ENCODE measurements at regions not wholly inside any gene's neighbourhood (a gene's known extent, or its start where the extent isn't known, plus 50 kb on each side); places are given as distances from the start of the nearest gene placed in this dataset. TPM values are rescaled to one million over a fixed set of nuclear protein-coding genes. Genes with fewer than 3 reads are reported as not detected.
"Not testable (repeated sequence)": the region's sequence is repeated elsewhere in the genome, so short reads cannot be mapped to it uniquely, and the experiment has no call there.

- H3K27me3 ChIP-seq (replicated peaks in 1 of 2; ENCODE audit: control insufficient read depth in 2 of 2, insufficient read depth in 2 of 2, low read length in 1 of 2); H4K20me1 ChIP-seq (ENCODE audit: control insufficient read depth, insufficient read depth); in situ Hi-C loops (cut with MboI); H3K4me1 ChIP-seq (ENCODE audit: control insufficient read depth, insufficient read depth, low read length); CTCF ChIA-PET; ATAC-seq; DNase-seq (ENCODE audit: low read depth, low spot score); POLR2A ChIA-PET; H2AFZ ChIP-seq (ENCODE audit: control insufficient read depth, low read depth, low read length); H3K79me2 ChIP-seq (ENCODE audit: control insufficient read depth, insufficient read depth, low read length); H3K4me3 ChIP-seq; H3K27ac ChIP-seq (ENCODE audit: control insufficient read depth, insufficient read depth); SMC1A ChIA-PET (ENCODE audit: uncharacterized antibody, unreplicated experiment); H3K36me3 ChIP-seq (ENCODE audit: control insufficient read depth in 2 of 2, insufficient read depth in 2 of 2, low read length in 1 of 2); BruUV-seq (replicated peaks); H3K9ac ChIP-seq (ENCODE audit: control insufficient read depth, insufficient read depth, low read length); H3K4me2 ChIP-seq (ENCODE audit: control insufficient read depth, insufficient read depth); H3K9me3 ChIP-seq (replicated peaks; ENCODE audit: control insufficient read depth, insufficient read depth, low read length); RAD21 ChIA-PET (ENCODE audit: unreplicated experiment); intact Hi-C loops (cut with micrococcal nuclease; ENCODE audit: unreplicated experiment); FAIRE-seq: not testable (repeated sequence)
- WGBS (ENCODE audit: insufficient coverage, insufficient replicate concordance, low lambda C conversion rate, missing lambda C conversion rate), result 82% methylated on average over 5 of the region's 11 CpGs
Observed at GRCh38 chr2:110028411-110028810, 87.2 kb downstream of the MALL start.

- H3K79me2 ChIP-seq (ENCODE audit: control insufficient read depth, insufficient read depth, low read length); intact Hi-C loops (cut with micrococcal nuclease; ENCODE audit: unreplicated experiment): not testable (repeated sequence)
- WGBS (ENCODE audit: insufficient coverage, insufficient replicate concordance, low lambda C conversion rate, missing lambda C conversion rate), result 35% methylated on average over 4 of the region's 6 CpGs
Observed at GRCh38 chr2:110030894-110031293, 84.7 kb downstream of the MALL start.

GRCh38 chr2:110031722-110032327 is 83.8 kb downstream of the MALL start:
- H3K27me3 ChIP-seq (replicated peaks in 1 of 2; ENCODE audit: control insufficient read depth in 2 of 2, insufficient read depth in 2 of 2, low read length in 1 of 2); H3K4me2 ChIP-seq (ENCODE audit: control insufficient read depth, insufficient read depth); POLR2A ChIA-PET; RAD21 ChIA-PET (ENCODE audit: unreplicated experiment); H3K79me2 ChIP-seq (ENCODE audit: control insufficient read depth, insufficient read depth, low read length); H3K9ac ChIP-seq (ENCODE audit: control insufficient read depth, insufficient read depth, low read length); SMC1A ChIA-PET (ENCODE audit: uncharacterized antibody, unreplicated experiment); FAIRE-seq; H3K27ac ChIP-seq (ENCODE audit: control insufficient read depth, insufficient read depth); H4K20me1 ChIP-seq (ENCODE audit: control insufficient read depth, insufficient read depth); H3K4me1 ChIP-seq (ENCODE audit: control insufficient read depth, insufficient read depth, low read length); intact Hi-C loops (cut with micrococcal nuclease; ENCODE audit: unreplicated experiment); CTCF ChIA-PET; BruUV-seq (replicated peaks); in situ Hi-C loops (cut with MboI); ATAC-seq; H3K9me3 ChIP-seq (replicated peaks; ENCODE audit: control insufficient read depth, insufficient read depth, low read length); H3K4me3 ChIP-seq; H3K36me3 ChIP-seq (ENCODE audit: control insufficient read depth in 2 of 2, insufficient read depth in 2 of 2, low read length in 1 of 2); DNase-seq (ENCODE audit: low read depth, low spot score); H2AFZ ChIP-seq (ENCODE audit: control insufficient read depth, low read depth, low read length): not testable (repeated sequence)
- no CpG with 5 or more reads among the region's 3 CpGs for WGBS (ENCODE audit: insufficient coverage, insufficient replicate concordance, low lambda C conversion rate, missing lambda C conversion rate)

More at GRCh38 chr2:110030894-110031293, 84.7 kb downstream of the MALL start:
- H3K9ac ChIP-seq (ENCODE audit: control insufficient read depth, insufficient read depth, low read length); H3K27ac ChIP-seq (ENCODE audit: control insufficient read depth, insufficient read depth); H3K4me2 ChIP-seq (ENCODE audit: control insufficient read depth, insufficient read depth); H3K9me3 ChIP-seq (replicated peaks; ENCODE audit: control insufficient read depth, insufficient read depth, low read length); BruUV-seq (replicated peaks); RAD21 ChIA-PET (ENCODE audit: unreplicated experiment); H3K36me3 ChIP-seq (ENCODE audit: control insufficient read depth in 2 of 2, insufficient read depth in 2 of 2, low read length in 1 of 2); ATAC-seq; DNase-seq (ENCODE audit: low read depth, low spot score); SMC1A ChIA-PET (ENCODE audit: uncharacterized antibody, unreplicated experiment); H3K4me3 ChIP-seq; in situ Hi-C loops (cut with MboI); H3K27me3 ChIP-seq (replicated peaks in 1 of 2; ENCODE audit: control insufficient read depth in 2 of 2, insufficient read depth in 2 of 2, low read length in 1 of 2); H3K4me1 ChIP-seq (ENCODE audit: control insufficient read depth, insufficient read depth, low read length); FAIRE-seq; POLR2A ChIA-PET; CTCF ChIA-PET; H4K20me1 ChIP-seq (ENCODE audit: control insufficient read depth, insufficient read depth); H2AFZ ChIP-seq (ENCODE audit: control insufficient read depth, low read depth, low read length): not testable (repeated sequence)

Small RNAs in the stretch of these regions (small RNA-seq; reads per million reads assigned to genes)
- not detected for gene GPAA1P1
